ENCODE measurements at regions not wholly inside any gene's neighbourhood (a gene's known extent, or its start where the extent isn't known, plus 50 kb on each side); places are given as distances from the start of the nearest gene placed in this dataset.

DNA sequence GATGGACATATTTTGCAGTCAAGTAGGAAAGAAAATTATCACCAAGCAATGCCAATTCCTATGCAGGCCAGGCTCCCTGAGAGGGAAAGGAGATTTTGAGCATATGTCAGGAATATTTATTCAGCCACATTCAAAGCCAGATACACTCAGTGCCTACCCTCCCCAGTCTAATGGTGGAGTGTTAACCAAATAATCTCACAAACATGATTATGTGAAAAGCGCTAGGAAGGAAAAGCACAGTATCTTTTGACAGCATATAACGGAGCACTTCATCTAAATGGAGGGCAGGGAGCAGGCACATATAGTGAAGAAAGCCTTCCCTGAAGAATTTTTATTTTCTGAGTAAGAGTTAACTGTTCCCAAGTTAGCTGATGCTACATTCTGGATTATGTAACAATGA, 80.3 kb upstream of the SLC30A5 start:
- TF ChIP-seq, protein P1, sequence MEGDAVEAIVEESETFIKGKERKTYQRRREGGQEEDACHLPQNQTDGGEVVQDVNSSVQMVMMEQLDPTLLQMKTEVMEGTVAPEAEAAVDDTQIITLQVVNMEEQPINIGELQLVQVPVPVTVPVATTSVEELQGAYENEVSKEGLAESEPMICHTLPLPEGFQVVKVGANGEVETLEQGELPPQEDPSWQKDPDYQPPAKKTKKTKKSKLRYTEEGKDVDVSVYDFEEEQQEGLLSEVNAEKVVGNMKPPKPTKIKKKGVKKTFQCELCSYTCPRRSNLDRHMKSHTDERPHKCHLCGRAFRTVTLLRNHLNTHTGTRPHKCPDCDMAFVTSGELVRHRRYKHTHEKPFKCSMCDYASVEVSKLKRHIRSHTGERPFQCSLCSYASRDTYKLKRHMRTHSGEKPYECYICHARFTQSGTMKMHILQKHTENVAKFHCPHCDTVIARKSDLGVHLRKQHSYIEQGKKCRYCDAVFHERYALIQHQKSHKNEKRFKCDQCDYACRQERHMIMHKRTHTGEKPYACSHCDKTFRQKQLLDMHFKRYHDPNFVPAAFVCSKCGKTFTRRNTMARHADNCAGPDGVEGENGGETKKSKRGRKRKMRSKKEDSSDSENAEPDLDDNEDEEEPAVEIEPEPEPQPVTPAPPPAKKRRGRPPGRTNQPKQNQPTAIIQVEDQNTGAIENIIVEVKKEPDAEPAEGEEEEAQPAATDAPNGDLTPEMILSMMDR (IDR thresholded peaks at IDR 0.05 in 8 of 11, conservative IDR thresholded peaks at IDR 0.05 in 3 of 11), result no peak
- TF ChIP-seq POLR2A (IDR thresholded peaks at IDR 0.05) (no peak), POLR2AphosphoS5 (IDR thresholded peaks at IDR 0.05) (no peak)
